ENCODE measurements at regions not wholly inside any gene's neighbourhood (a gene's known extent, or its start where the extent isn't known, plus 50 kb on each side); places are given as distances from the start of the nearest gene placed in this dataset.
A peak's percentile ranks its signal among the peaks of the same experiment; 100 is the strongest.

DNA sequence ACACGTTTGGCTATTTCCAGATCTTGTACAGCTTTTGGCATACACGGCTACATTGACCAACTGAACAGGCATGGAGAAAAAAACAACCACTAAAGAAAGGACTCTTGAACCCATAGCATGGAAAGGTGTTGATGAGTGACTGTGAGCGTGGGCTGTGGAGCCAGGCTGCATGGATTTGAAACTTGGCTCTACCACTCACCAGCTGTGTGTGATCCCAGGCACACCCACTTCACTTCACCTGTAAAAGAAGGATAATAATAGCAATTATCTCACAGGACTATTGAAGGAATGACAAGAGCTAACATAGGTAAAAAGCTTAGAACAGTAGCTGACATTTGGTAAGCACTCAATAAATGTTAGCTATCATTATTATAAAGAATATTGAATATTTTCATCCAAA is 301.7 kb upstream of the CPEB2 start:
- DNase-seq = no peak
- Histone ChIP-seq H3K36me3 (no peaks in the 10 kb centered on the region), H3K4me3 (no peak overlapping the region), H3K27ac (no peak overlapping the region), H3K9me3 (no peaks in the 10 kb centered on the region), H3K27me3 (no peaks in the 10 kb centered on the region), H3K4me1 (peaks cover 0 to 6% (median 2%) of the 10 kb centered on the region in 4 donors)
- WGBS, 2 donors = 85 to 93% methylated on average over 3 of the region's 3 CpGs
- TF ChIP-seq EP300 (IDR thresholded peaks at IDR 0.05) = no peak
- TF ChIP-seq POLR2AphosphoS5 (IDR thresholded peaks at IDR 0.05) = no peak
- TF ChIP-seq POLR2A (IDR thresholded peaks at IDR 0.05) = no peak
- no peak for ATAC-seq (ENCODE audit: low FRiP score in 2 of 2)

DNA sequence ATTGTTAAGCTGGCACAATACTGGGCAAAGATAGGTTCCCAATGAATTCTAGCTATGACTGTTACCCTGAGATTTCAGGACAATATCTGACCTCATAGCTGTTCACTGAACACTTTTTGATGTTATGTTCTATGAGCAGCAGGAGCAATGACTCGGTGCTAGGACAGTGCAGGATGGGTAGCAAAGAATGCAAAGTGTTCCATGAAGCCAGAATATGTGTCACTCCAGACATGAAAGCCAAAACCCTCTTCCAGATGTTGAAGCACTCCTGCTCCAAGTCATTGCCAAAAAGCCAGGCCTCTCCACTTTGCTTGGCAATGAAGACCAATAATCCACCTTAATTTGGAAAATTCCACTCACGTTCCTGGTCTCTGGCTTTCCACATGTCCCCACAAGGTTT is 300.9 kb upstream of the CPEB2 start:
- Histone ChIP-seq H3K27ac (peak overlapping the region in 1 of 4 donors; percentile 34), H3K36me3 (no peaks in the 10 kb centered on the region), H3K4me1 (peaks cover 0 to 6% (median 0%) of the 10 kb centered on the region in 4 donors), H3K27me3 (no peaks in the 10 kb centered on the region), H3K4me3 (no peak overlapping the region), H3K9me3 (no peaks in the 10 kb centered on the region)
- WGBS, 2 donors = 48 to 49% methylated on average over 1 to 2 of the region's 2 CpGs
- TF ChIP-seq POLR2A (IDR thresholded peaks at IDR 0.05) (no peak), POLR2AphosphoS5 (IDR thresholded peaks at IDR 0.05) (no peak), EP300 (IDR thresholded peaks at IDR 0.05) (no peak)
- TF ChIP-seq, protein P1, sequence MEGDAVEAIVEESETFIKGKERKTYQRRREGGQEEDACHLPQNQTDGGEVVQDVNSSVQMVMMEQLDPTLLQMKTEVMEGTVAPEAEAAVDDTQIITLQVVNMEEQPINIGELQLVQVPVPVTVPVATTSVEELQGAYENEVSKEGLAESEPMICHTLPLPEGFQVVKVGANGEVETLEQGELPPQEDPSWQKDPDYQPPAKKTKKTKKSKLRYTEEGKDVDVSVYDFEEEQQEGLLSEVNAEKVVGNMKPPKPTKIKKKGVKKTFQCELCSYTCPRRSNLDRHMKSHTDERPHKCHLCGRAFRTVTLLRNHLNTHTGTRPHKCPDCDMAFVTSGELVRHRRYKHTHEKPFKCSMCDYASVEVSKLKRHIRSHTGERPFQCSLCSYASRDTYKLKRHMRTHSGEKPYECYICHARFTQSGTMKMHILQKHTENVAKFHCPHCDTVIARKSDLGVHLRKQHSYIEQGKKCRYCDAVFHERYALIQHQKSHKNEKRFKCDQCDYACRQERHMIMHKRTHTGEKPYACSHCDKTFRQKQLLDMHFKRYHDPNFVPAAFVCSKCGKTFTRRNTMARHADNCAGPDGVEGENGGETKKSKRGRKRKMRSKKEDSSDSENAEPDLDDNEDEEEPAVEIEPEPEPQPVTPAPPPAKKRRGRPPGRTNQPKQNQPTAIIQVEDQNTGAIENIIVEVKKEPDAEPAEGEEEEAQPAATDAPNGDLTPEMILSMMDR (IDR thresholded peaks at IDR 0.05) = no peak
- no peak for DNase-seq
- ATAC-seq (ENCODE audit: low FRiP score in 2 of 2) = peak in 1 of 2 donors; percentile 74

DNA sequence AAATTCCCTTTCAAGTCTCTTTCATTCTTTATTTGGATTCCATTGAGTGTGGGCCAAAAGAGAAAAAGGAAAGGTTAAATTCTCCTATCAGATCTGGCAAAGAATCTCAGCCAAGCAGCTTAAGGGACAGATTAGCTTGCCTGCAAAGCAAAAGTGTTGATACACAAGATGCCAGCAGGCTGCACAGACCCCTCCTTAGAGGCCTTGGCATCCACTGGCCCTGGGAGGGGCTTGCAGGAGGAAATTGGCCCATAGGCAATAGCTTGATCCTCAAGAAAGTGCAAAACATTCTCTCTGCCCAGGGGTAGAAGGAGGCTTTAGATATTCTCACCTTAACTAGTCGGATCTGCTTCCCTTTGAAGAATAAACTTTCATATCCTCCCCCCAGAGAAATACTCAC is 300.4 kb upstream of the CPEB2 start:
- TF ChIP-seq EP300 (IDR thresholded peaks at IDR 0.05) (no peak), POLR2A (IDR thresholded peaks at IDR 0.05) (no peak)
- TF ChIP-seq, protein P1 (IDR thresholded peaks at IDR 0.05) = no peak
- Histone ChIP-seq H3K36me3 (no peaks in the 10 kb centered on the region), H3K9me3 (no peaks in the 10 kb centered on the region), H3K27me3 (no peaks in the 10 kb centered on the region), H3K4me3 (no peak overlapping the region), H3K4me1 (peaks cover 0 to 6% (median 0%) of the 10 kb centered on the region in 4 donors), H3K27ac (no peak overlapping the region)
- 58 to 60% methylated on average over 1 of the region's 1 CpG for WGBS, 2 donors
- DNase-seq (no peak), ATAC-seq (ENCODE audit: low FRiP score in 2 of 2) (peak in 1 of 2 donors; percentile 38)

DNA sequence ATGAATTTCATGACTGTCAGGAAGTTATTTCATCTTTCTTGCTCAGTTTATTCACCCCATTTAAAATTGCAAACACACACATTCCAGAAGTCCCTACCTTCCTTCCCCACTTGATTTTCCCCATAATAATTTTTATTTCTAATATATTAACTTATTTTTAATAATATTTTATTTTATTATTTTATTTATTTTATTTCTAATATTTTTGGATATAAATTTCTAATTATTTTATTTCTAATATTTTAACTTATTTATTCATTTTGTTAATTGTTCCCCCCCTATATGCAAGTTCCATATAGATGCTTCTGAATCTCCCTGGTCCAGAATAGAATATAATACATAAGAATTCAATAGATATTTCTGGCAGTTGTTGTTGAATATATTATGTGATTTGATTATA is 293.7 kb upstream of the CPEB2 start:
- Histone ChIP-seq H3K4me1 (no peaks in the 10 kb centered on the region), H3K27me3 (no peaks in the 10 kb centered on the region), H3K27ac (no peak overlapping the region), H3K36me3 (no peaks in the 10 kb centered on the region), H3K4me3 (no peak overlapping the region), H3K9me3 (no peaks in the 10 kb centered on the region)
- no peak for DNase-seq
- ATAC-seq (ENCODE audit: low FRiP score in 2 of 2) = no peak
- TF ChIP-seq, protein P1 (IDR thresholded peaks at IDR 0.05) = no peak
- TF ChIP-seq POLR2A (IDR thresholded peaks at IDR 0.05) = no peak
- TF ChIP-seq POLR2AphosphoS5 (IDR thresholded peaks at IDR 0.05) = no peak
- TF ChIP-seq EP300 (IDR thresholded peaks at IDR 0.05) = no peak

DNA sequence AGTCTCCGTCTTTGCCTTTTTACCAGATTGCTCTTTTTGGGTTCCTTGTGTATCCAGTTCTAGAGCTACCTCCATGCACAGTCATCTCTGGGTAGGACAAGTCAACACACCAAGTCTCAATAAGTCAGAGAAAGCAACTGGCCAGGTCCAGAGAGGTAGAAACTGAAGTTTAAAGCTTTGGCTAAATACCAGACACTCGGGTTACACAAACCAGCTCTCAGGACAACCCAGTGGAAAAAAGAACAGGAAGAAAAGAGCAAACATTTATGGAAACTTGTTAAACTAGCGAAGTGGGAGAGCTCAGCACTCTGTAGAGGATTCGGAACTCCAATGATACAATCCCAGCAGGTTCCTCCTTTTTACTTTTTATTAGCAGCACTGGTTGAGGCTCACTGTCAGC is 291.0 kb upstream of the CPEB2 start:
- Histone ChIP-seq H3K36me3 (no peaks in the 10 kb centered on the region), H3K27ac (no peak overlapping the region), H3K4me3 (no peak overlapping the region), H3K27me3 (no peaks in the 10 kb centered on the region), H3K4me1 (no peaks in the 10 kb centered on the region), H3K9me3 (no peaks in the 10 kb centered on the region)
- 54 to 65% methylated on average over 4 of the region's 4 CpGs for WGBS, 2 donors
- DNase-seq (no peak), ATAC-seq (ENCODE audit: low FRiP score in 2 of 2) (no peak)
- TF ChIP-seq, protein P1 (IDR thresholded peaks at IDR 0.05) = no peak
- TF ChIP-seq EP300 (IDR thresholded peaks at IDR 0.05) (no peak), POLR2AphosphoS5 (IDR thresholded peaks at IDR 0.05) (no peak), POLR2A (IDR thresholded peaks at IDR 0.05) (no peak)
